NCI-H524 treated with DMSO at 0.1 percent for 48 hours (cell line): ENCODE measurements at regions not wholly inside any gene's neighbourhood (a gene's known extent, or its start where the extent isn't known, plus 50 kb on each side); places are given as distances from the start of the nearest gene placed in this dataset.
"Not testable (repeated sequence)": the region's sequence is repeated elsewhere in the genome, so short reads cannot be mapped to it uniquely, and the experiment has no call there.

ENCODE experiments used
- DNase-seq: peaks from one replicate; lab custom pipeline; 2025; lab: John Stamatoyannopoulos, UW

- DNase-seq, result no peak
Measured at GRCh38 chr1:219726480-219727272, 113.8 kb upstream of the ZC3H11B start.

GRCh38 chr1:219724440-219724839 is 111.5 kb upstream of the ZC3H11B start:
- DNase-seq, result no peak

- no peak for DNase-seq
Measured at GRCh38 chr1:219717536-219717935, 104.6 kb upstream of the ZC3H11B start.

- no peak for DNase-seq
Measured at GRCh38 chr1:219716611-219717114, 103.8 kb upstream of the ZC3H11B start.

GRCh38 chr1:219713981-219714381 is 101.1 kb upstream of the ZC3H11B start:
- DNase-seq, result no peak

GRCh38 chr1:219712506-219712905 is 99.6 kb upstream of the ZC3H11B start:
- no peak for DNase-seq

- no peak for DNase-seq
Measured at GRCh38 chr1:219710529-219711194, 97.8 kb upstream of the ZC3H11B start.

- no peak for DNase-seq
Measured at GRCh38 chr1:219708919-219709543, 96.1 kb upstream of the ZC3H11B start.

- DNase-seq, result not testable (repeated sequence)
Measured at GRCh38 chr1:219707885-219708284, 95.0 kb upstream of the ZC3H11B start.

GRCh38 chr1:219704331-219704730 is 91.4 kb upstream of the ZC3H11B start:
- DNase-seq, result not testable (repeated sequence)

GRCh38 chr1:219703368-219703639 is 90.4 kb upstream of the ZC3H11B start:
- no peak for DNase-seq

- DNase-seq, result no peak
Measured at GRCh38 chr1:219701476-219701875, 88.6 kb upstream of the ZC3H11B start.

GRCh38 chr1:219699870-219700269 is 87.0 kb upstream of the ZC3H11B start:
- DNase-seq, result no peak

- DNase-seq, result no peak
Measured at GRCh38 chr1:219697682-219698081, 84.8 kb upstream of the ZC3H11B start.

- DNase-seq, result no peak
Measured at GRCh38 chr1:219692981-219693380, 80.1 kb upstream of the ZC3H11B start.

GRCh38 chr1:219689774-219690173 is 76.9 kb upstream of the ZC3H11B start:
- no peak for DNase-seq

GRCh38 chr1:219687779-219688178 is 74.9 kb upstream of the ZC3H11B start:
- DNase-seq, result no peak

- no peak for DNase-seq
Measured at GRCh38 chr1:219686171-219686570, 73.3 kb upstream of the ZC3H11B start.

- no peak for DNase-seq
Measured at GRCh38 chr1:219682788-219683187, 69.9 kb upstream of the ZC3H11B start.

- no peak for DNase-seq
Measured at GRCh38 chr1:219681876-219682275, 69.0 kb upstream of the ZC3H11B start.

GRCh38 chr1:219676012-219676765 is 63.3 kb upstream of the ZC3H11B start:
- DNase-seq, result no peak

GRCh38 chr1:219670426-219671149 is 57.7 kb upstream of the ZC3H11B start:
- DNase-seq, result no peak
